GM12878 (cell line): ENCODE measurements at regions not wholly inside any gene's neighbourhood (a gene's known extent, or its start where the extent isn't known, plus 50 kb on each side); places are given as distances from the start of the nearest gene placed in this dataset.

Experiments used
- ATAC-seq: fragments of 200-7000 bp; cut with Tn5 transposase; 3 replicates; pipeline ENCODE4 v1.9.1; 2020; ENCODE audit warnings: mild to moderate bottlenecking, moderate library complexity
- BruUV-seq: library from RNA; stranded (reverse); fragments of 400-500 nt; replicated peaks from 2 replicates; lab custom pipeline; 2021; lab: Mats Ljungman, UMichigan
- CTCF ChIA-PET: fragments of 300-600 bp; sonication (Branson Sonifier 250); formaldehyde crosslinking; extraction: SDS; loops from one replicate; lab custom pipeline; 2021; ENCODE audit warnings: inconsistent platforms; lab: Yijun Ruan, JAX
- POLR2A ChIA-PET: fragments of 350-600 bp; formaldehyde crosslinking; extraction: SDS; loops from one replicate; lab custom pipeline; 2021; ENCODE audit warnings: inconsistent platforms; lab: Charles Lee
- RAD21 ChIA-PET: fragments of 300-600 bp; sonication (Branson Sonifier 250); formaldehyde crosslinking; loops from one replicate; lab custom pipeline; 2023; ENCODE audit warnings: antibody characterized with exemption; ENCODE audit not compliant: unreplicated experiment; lab: Charles Lee
- SMC1A ChIA-PET: fragments of 300-600 bp; sonication (Branson Sonifier 250); formaldehyde crosslinking; loops from one replicate; lab custom pipeline; 2023; ENCODE audit not compliant: unreplicated experiment, uncharacterized antibody; lab: Charles Lee
- DNase-seq: peaks from one replicate; pipeline ENCODE4 v3.0.0-alpha.2; 2011; ENCODE audit warnings: low read depth, low spot score
- FAIRE-seq: peaks from 3 replicates; lab custom pipeline; 2011; peaks lifted over from hg19 to GRCh38; lab: Jason Lieb, UNC
- H2AFZ ChIP-seq: 2 replicates; pipeline ENCODE4 v1.6.0; 2011; ENCODE audit warnings: low read depth, low read length, control low read depth; ENCODE audit not compliant: control insufficient read depth
- H3K27ac ChIP-seq: 2 replicates; pipeline ENCODE4 v1.5.1; 2011; ENCODE audit warnings: control low read depth; ENCODE audit not compliant: control insufficient read depth, insufficient read depth
- H3K27me3 ChIP-seq, 2 experiments: replicated peaks in 1 of 2; 2 replicates each; pipeline versions ENCODE4 v1.6.0 to v1.6.1; 2011; ENCODE audit warnings: low read length in 1 of 2; ENCODE audit not compliant: control insufficient read depth in 2 of 2, insufficient read depth in 2 of 2
- H3K36me3 ChIP-seq, 2 experiments: 2 replicates each; pipeline ENCODE4 v1.5.1; 2011; ENCODE audit warnings: low read length in 1 of 2; ENCODE audit not compliant: control insufficient read depth in 2 of 2, insufficient read depth in 2 of 2
- H3K4me1 ChIP-seq: 2 replicates; pipeline ENCODE4 v1.6.1; 2011; ENCODE audit warnings: mild to moderate bottlenecking, low read length, moderate library complexity, mixed read lengths; ENCODE audit not compliant: control insufficient read depth, insufficient read depth
- H3K4me2 ChIP-seq: 2 replicates; pipeline ENCODE4 v1.6.0; 2011; ENCODE audit warnings: control low read depth; ENCODE audit not compliant: control insufficient read depth, insufficient read depth
- H3K4me3 ChIP-seq: fragments of 200-600 bp; sonication (generic); 2 replicates; pipeline ENCODE4 v1.5.1; 2016
- H3K79me2 ChIP-seq: 2 replicates; pipeline ENCODE4 v1.6.0; 2011; ENCODE audit warnings: low read length; ENCODE audit not compliant: control insufficient read depth, insufficient read depth
- H3K9ac ChIP-seq: 2 replicates; pipeline ENCODE4 v1.8.0; 2011; ENCODE audit warnings: low read length, control low read depth, mixed read lengths; ENCODE audit not compliant: control insufficient read depth, insufficient read depth
- H3K9me3 ChIP-seq: replicated peaks from 3 replicates; pipeline ENCODE4 v1.5.1; 2011; ENCODE audit warnings: mild to moderate bottlenecking, low read length; ENCODE audit not compliant: control insufficient read depth, insufficient read depth
- H4K20me1 ChIP-seq: 2 replicates; pipeline ENCODE4 v1.6.0; 2011; ENCODE audit not compliant: control insufficient read depth, insufficient read depth
- ATF2 ChIP-seq: IDR thresholded peaks from 2 replicates; pipeline ENCODE4 v1.6.1; 2012; ENCODE audit warnings: low read length, inconsistent platforms
- E2F8 ChIP-seq: fragments of 450-650 bp; IDR thresholded peaks from 2 replicates; pipeline ENCODE4 v1.6.1; 2018; ENCODE audit warnings: mild to moderate bottlenecking, low read depth, moderate library complexity; ENCODE audit not compliant: partially characterized antibody
- HSF1 ChIP-seq: fragments of 150-350 bp; IDR thresholded peaks from 2 replicates; pipeline ENCODE4 v1.6.1; 2014; ENCODE audit warnings: mild to moderate bottlenecking, low read depth, low read length
- ZBED1 ChIP-seq: IDR thresholded peaks from 2 replicates; pipeline ENCODE4 v1.6.1; 2016; ENCODE audit warnings: borderline replicate concordance
- ZBTB11 ChIP-seq: fragments of 450-650 bp; formaldehyde crosslinking; IDR thresholded peaks from 2 replicates; pipeline ENCODE4 v1.5.0; 2022; ENCODE audit warnings: mild to moderate bottlenecking, missing genetic modification characterization
- ZBTB40 ChIP-seq: fragments of 450-650 bp; IDR thresholded peaks from 2 replicates; pipeline ENCODE4 v1.6.1; 2016; ENCODE audit warnings: mild to moderate bottlenecking, moderate library complexity, borderline replicate concordance
- ZNF274 ChIP-seq: IDR thresholded peaks from one replicate; pipeline ENCODE4 v1.8.0; 2011; ENCODE audit not compliant: insufficient read length, insufficient read depth
- WGBS: methylation state at CpG from one replicate; pipeline ENCODE4 v1.1.6; 2016; ENCODE audit warnings: low lambda C conversion rate; ENCODE audit not compliant: insufficient replicate concordance, insufficient coverage; ENCODE audit errors: missing lambda C conversion rate; 5-methylcytosine and 5-hydroxymethylcytosine counted together
- in situ Hi-C: fragments of 300-500 bp; cut with MboI; formaldehyde crosslinking; loops from 9 replicates; pipeline ENCODE4 v1.14.3; 2018; ENCODE audit warnings: mixed read lengths
- intact Hi-C: fragments of 100-400 bp; cut with micrococcal nuclease; formaldehyde crosslinking; loops from one replicate; pipeline ENCODE4 v1.14.2; 2022; ENCODE audit not compliant: unreplicated experiment

- TF ChIP-seq E2F8, result no peak
These were observed 584.5 kb upstream of the CCDC54 start (continued) for GRCh38 chr3:106792716-106793115.

GRCh38 chr3:106794442-106794841, 582.8 kb upstream of the CCDC54 start:
- no peaks in the 10 kb centered on the region for H3K27me3 ChIP-seq
- in situ Hi-C loops, result no loop called here
- 67% methylated on average over 3 of the region's 3 CpGs for WGBS
- ChIA-PET RAD21 (no interaction called here), POLR2A (no interaction called here), CTCF (interaction anchor here (0.7 kb wide), 1 partner anchor 41 kb away, joined by 6 read pairs; no protein-coding TSS in a partner anchor), SMC1A (interaction anchor here (0.8 kb wide), 1 partner anchor 71 kb away, joined by 3 read pairs; no protein-coding TSS in a partner anchor)
- H3K79me2 ChIP-seq, result no peaks in the 10 kb centered on the region
- H3K4me2 ChIP-seq, result no peak overlapping the region
- FAIRE-seq (no peak), ATAC-seq (no peak), DNase-seq (no peak)
- H3K9ac ChIP-seq, result no peak overlapping the region
- no peaks in the 10 kb centered on the region for H3K4me1 ChIP-seq
- no peaks in the 10 kb centered on the region for H3K9me3 ChIP-seq
- H3K27ac ChIP-seq, result no peak overlapping the region
- intact Hi-C loops, result no loop called here
- H3K4me3 ChIP-seq, result no peak overlapping the region
- no peak overlapping the region for H2AFZ ChIP-seq
- no TSS peak for BruUV-seq
- no peaks in the 10 kb centered on the region for H3K36me3 ChIP-seq
- no peaks in the 10 kb centered on the region for H4K20me1 ChIP-seq
- TF ChIP-seq ZBED1 (no peak), HSF1 (no peak), ATF2 (no peak), ZNF274 (no peak), ZBTB40 (no peak), ZBTB11 (CRISPR knock-in tag) (no peak)
